ENCODE measurements at regions not wholly inside any gene's neighbourhood (a gene's known extent, or its start where the extent isn't known, plus 50 kb on each side); places are given as distances from the start of the nearest gene placed in this dataset.

GRCh38 chr2:116586328-116586689 lies 1228.2 kb upstream of the DDX18 start:
- H3K27ac Mint-ChIP-seq: no peak overlapping the region
- peaks cover 4% of the 10 kb centered on the region for H3K9me3 Mint-ChIP-seq
- DNase-seq (ENCODE audit: low spot score in 2 of 2, unreplicated experiment in 2 of 2): no peak
- no peaks in the 10 kb centered on the region for H3K4me1 Mint-ChIP-seq
- TF ChIP-seq CTCF (IDR thresholded peaks at IDR 0.05; ENCODE audit: unreplicated experiment): no peak
- no peak overlapping the region for H3K4me3 Mint-ChIP-seq
- H3K36me3 Mint-ChIP-seq: no peaks in the 10 kb centered on the region
- H3K27me3 Mint-ChIP-seq (ENCODE audit: low read depth): no peaks in the 10 kb centered on the region

Measured in mesothelial cell of epicardium (in vitro differentiated cells).